ENCODE measurements at regions not wholly inside any gene's neighbourhood (a gene's known extent, or its start where the extent isn't known, plus 50 kb on each side); places are given as distances from the start of the nearest gene placed in this dataset.

GRCh38 chr3:72169120-72169519, 384.2 kb upstream of the PROK2 start:
- TF ChIP-seq, protein P1, sequence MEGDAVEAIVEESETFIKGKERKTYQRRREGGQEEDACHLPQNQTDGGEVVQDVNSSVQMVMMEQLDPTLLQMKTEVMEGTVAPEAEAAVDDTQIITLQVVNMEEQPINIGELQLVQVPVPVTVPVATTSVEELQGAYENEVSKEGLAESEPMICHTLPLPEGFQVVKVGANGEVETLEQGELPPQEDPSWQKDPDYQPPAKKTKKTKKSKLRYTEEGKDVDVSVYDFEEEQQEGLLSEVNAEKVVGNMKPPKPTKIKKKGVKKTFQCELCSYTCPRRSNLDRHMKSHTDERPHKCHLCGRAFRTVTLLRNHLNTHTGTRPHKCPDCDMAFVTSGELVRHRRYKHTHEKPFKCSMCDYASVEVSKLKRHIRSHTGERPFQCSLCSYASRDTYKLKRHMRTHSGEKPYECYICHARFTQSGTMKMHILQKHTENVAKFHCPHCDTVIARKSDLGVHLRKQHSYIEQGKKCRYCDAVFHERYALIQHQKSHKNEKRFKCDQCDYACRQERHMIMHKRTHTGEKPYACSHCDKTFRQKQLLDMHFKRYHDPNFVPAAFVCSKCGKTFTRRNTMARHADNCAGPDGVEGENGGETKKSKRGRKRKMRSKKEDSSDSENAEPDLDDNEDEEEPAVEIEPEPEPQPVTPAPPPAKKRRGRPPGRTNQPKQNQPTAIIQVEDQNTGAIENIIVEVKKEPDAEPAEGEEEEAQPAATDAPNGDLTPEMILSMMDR (IDR thresholded peaks at IDR 0.05 in 4 of 5, conservative IDR thresholded peaks at IDR 0.05 in 1 of 5): no peak
- TF ChIP-seq POLR2A (IDR thresholded peaks at IDR 0.05): no peak

Measured in gastrocnemius medialis (tissue), 4 donors.